Stomach (tissue), 8 donors: ENCODE measurements at regions not wholly inside any gene's neighbourhood (a gene's known extent, or its start where the extent isn't known, plus 50 kb on each side); places are given as distances from the start of the nearest gene placed in this dataset.

ENCODE experiments used
- DNase-seq, 2 donors: peaks; one replicate each; pipeline versions ENCODE4 v3.0.0 to v3.0.0-alpha.2; 2013 to 2019
- H3K27ac ChIP-seq, 5 donors: fragments of 200-600 bp in 4 of 5; sonication (generic) in 4 of 5; one replicate each; pipeline ENCODE4 v1.5.1; 2013 to 2019; ENCODE audit warnings: mild to moderate bottlenecking in 1 of 5, moderate library complexity in 1 of 5
- H3K27me3 ChIP-seq, 3 donors: fragments of 200-600 bp; sonication (generic); one replicate each; pipeline ENCODE4 v1.5.1; 2017 to 2019; ENCODE audit warnings: mixed run types in 1 of 3
- H3K36me3 ChIP-seq, 4 donors: fragments of 200-600 bp; sonication (generic); 1 replicate in 3 of 4; 2 replicates in 1 of 4; pipeline ENCODE4 v1.5.1; 2016 to 2019
- H3K4me1 ChIP-seq, 4 donors: fragments of 200-600 bp; sonication (generic); one replicate each; pipeline ENCODE4 v1.5.1; 2016 to 2019
- H3K4me3 ChIP-seq, 4 donors: fragments of 200-600 bp; sonication (generic) in 3 of 4; one replicate each; pipeline ENCODE4 v1.5.1; 2016 to 2019; ENCODE audit warnings: mild to moderate bottlenecking in 1 of 4
- H3K9me3 ChIP-seq, 4 donors: fragments of 200-600 bp; sonication (generic); one replicate each; pipeline ENCODE4 v1.5.1; 2016 to 2019
- CTCF ChIP-seq, 7 experiments: fragments of 450-650 bp in 4 of 7; fragments of 200-600 bp in 3 of 7; sonication (generic) in 3 of 7; IDR thresholded peaks; one replicate each; pipeline ENCODE4 v1.5.1; 2016 to 2019; ENCODE audit warnings: antibody characterized with exemption in 7 of 7, control low read depth in 2 of 7, mild to moderate bottlenecking in 1 of 7
- EP300 ChIP-seq: sonication (generic); formaldehyde crosslinking; IDR thresholded peaks from one replicate; pipeline ENCODE4 v1.6.1; 2017; ENCODE audit warnings: antibody characterized with exemption
- POLR2A ChIP-seq, 4 donors: fragments of 450-650 bp; IDR thresholded peaks; one replicate each; pipeline ENCODE4 v1.6.1; 2016; ENCODE audit warnings: antibody characterized with exemption in 4 of 4, control low read depth in 2 of 4, mild to moderate bottlenecking in 1 of 4, moderate library complexity in 1 of 4
- POLR2AphosphoS5 ChIP-seq, 3 donors: sonication (generic); formaldehyde crosslinking; IDR thresholded peaks; one replicate each; pipeline ENCODE4 v1.6.1; 2016; ENCODE audit warnings: antibody characterized with exemption in 3 of 3
- WGBS, 5 donors: extraction: QIAGEN DNeasy Blood & Tissue Kit in 3 of 5; methylation state at CpG; one replicate each; pipeline versions ENCODE4 v1.1.5 to v1.1.7; 2013 to 2018; 5-methylcytosine and 5-hydroxymethylcytosine counted together
- intact Hi-C: fragments of 100-400 bp; cut with DNase I; formaldehyde crosslinking; loops from one replicate; pipeline ENCODE4 v1.15.1; 2023; ENCODE audit warnings: low total_unique reads
- donor health status: healthy with polysubstance abuse.
- donor health status: Bipolar disorder and iron deficiency.
- donor health status: healthy.

- WGBS, 5 donors: 55 to 63% (median 60%) methylated on average over 12 of the region's 12 CpGs
- Histone ChIP-seq H3K27ac (no peak overlapping the region), H3K9me3 (peaks cover 0 to 3% (median 0%) of the 10 kb centered on the region in 4 donors), H3K4me3 (no peak overlapping the region), H3K27me3 (no peaks in the 10 kb centered on the region), H3K4me1 (no peaks in the 10 kb centered on the region), H3K36me3 (no peaks in the 10 kb centered on the region)
- no peak for TF ChIP-seq EP300
- TF ChIP-seq CTCF (IDR thresholded peaks at IDR 0.05): no peak
- TF ChIP-seq POLR2AphosphoS5 (IDR thresholded peaks at IDR 0.05): no peak
- no peak for TF ChIP-seq POLR2A (IDR thresholded peaks at IDR 0.05)
- DNase-seq: peak in 1 of 2 donors; percentile 24
- intact Hi-C loops: no loop called here
Measured at GRCh38 chr2:33680644-33681363, 81.7 kb upstream of the FAM98A start.

- intact Hi-C loops: no loop called here
- H3K27me3 ChIP-seq: no peaks in the 10 kb centered on the region
- 17 to 33% (median 23%) methylated on average over 1 of the region's 1 CpG for WGBS, 5 donors
- no peaks in the 10 kb centered on the region for H3K9me3 ChIP-seq
- DNase-seq: no peak
- H3K4me3 ChIP-seq: no peak overlapping the region
- H3K36me3 ChIP-seq: no peaks in the 10 kb centered on the region
- H3K4me1 ChIP-seq: no peaks in the 10 kb centered on the region
- H3K27ac ChIP-seq: no peak overlapping the region
- TF ChIP-seq POLR2A (IDR thresholded peaks at IDR 0.05) (no peak), EP300 (no peak), POLR2AphosphoS5 (IDR thresholded peaks at IDR 0.05) (no peak)
Measured at GRCh38 chr2:33678436-33678835, 79.3 kb upstream of the FAM98A start.

- WGBS, 5 donors: 6 to 22% (median 10%) methylated on average over 2 of the region's 2 CpGs
- DNase-seq: peak in 1 of 2 donors; percentile 25
- no peaks in the 10 kb centered on the region for H3K27me3 ChIP-seq
- TF ChIP-seq EP300: no peak
- TF ChIP-seq POLR2AphosphoS5 (IDR thresholded peaks at IDR 0.05): no peak
- TF ChIP-seq CTCF (IDR thresholded peaks at IDR 0.05): peak in 1 of 7 experiments; percentile 7
- no peaks in the 10 kb centered on the region for H3K9me3 ChIP-seq
- no peak overlapping the region for H3K4me3 ChIP-seq
- no peak overlapping the region for H3K27ac ChIP-seq
- no peaks in the 10 kb centered on the region for H3K4me1 ChIP-seq
- no peaks in the 10 kb centered on the region for H3K36me3 ChIP-seq
- intact Hi-C loops: no loop called here
Measured at GRCh38 chr2:33673937-33674336, 74.8 kb upstream of the FAM98A start.

- Histone ChIP-seq H3K27ac (no peak overlapping the region), H3K36me3 (no peaks in the 10 kb centered on the region), H3K4me3 (no peak overlapping the region), H3K9me3 (no peaks in the 10 kb centered on the region), H3K27me3 (no peaks in the 10 kb centered on the region), H3K4me1 (no peaks in the 10 kb centered on the region)
- DNase-seq: no peak
- intact Hi-C loops: no loop called here
- TF ChIP-seq POLR2A (IDR thresholded peaks at IDR 0.05) (no peak), EP300 (no peak)
- WGBS, 5 donors: 42 to 69% (median 48%) methylated on average over 1 of the region's 1 CpG
Measured at GRCh38 chr2:33672896-33673295, 73.8 kb upstream of the FAM98A start.

GRCh38 chr2:33672389-33672788 lies 73.3 kb upstream of the FAM98A start:
- H3K9me3 ChIP-seq: no peaks in the 10 kb centered on the region
- H3K36me3 ChIP-seq: no peaks in the 10 kb centered on the region
- WGBS, 5 donors: 85 to 97% (median 94%) methylated on average over 1 of the region's 1 CpG
- no peak overlapping the region for H3K27ac ChIP-seq
- no peaks in the 10 kb centered on the region for H3K4me1 ChIP-seq
- no peak for TF ChIP-seq POLR2A (IDR thresholded peaks at IDR 0.05)
- no peak for TF ChIP-seq CTCF (IDR thresholded peaks at IDR 0.05)
- TF ChIP-seq EP300: no peak
- TF ChIP-seq POLR2AphosphoS5 (IDR thresholded peaks at IDR 0.05): no peak
- peak in 1 of 2 donors; percentile 5 for DNase-seq
- intact Hi-C loops: no loop called here
- no peak overlapping the region for H3K4me3 ChIP-seq
- H3K27me3 ChIP-seq: no peaks in the 10 kb centered on the region
